SU-DHL-6 (cell line): ENCODE measurements at regions not wholly inside any gene's neighbourhood (a gene's known extent, or its start where the extent isn't known, plus 50 kb on each side); places are given as distances from the start of the nearest gene placed in this dataset.

Experiments
- EZH2phosphoT487 ChIP-seq: fragments of 200-600 bp; sonication (generic), shearing (Covaris generic); conservative IDR thresholded peaks from 2 replicates; pipeline ENCODE4 v1.6.1; 2018; ENCODE audit warnings: mild to moderate bottlenecking, antibody characterized with exemption, low read length, moderate library complexity, mixed read lengths
- TF ChIP-seq, protein P1 (sequence below): fragments of 200-600 bp; sonication (generic); IDR thresholded peaks from one replicate; pipeline ENCODE4 v1.5.1; 2017; ENCODE audit warnings: antibody characterized with exemption, mild to moderate bottlenecking, low read length, moderate library complexity; ENCODE audit not compliant: insufficient read depth, poor library complexity, severe bottlenecking

DNA sequence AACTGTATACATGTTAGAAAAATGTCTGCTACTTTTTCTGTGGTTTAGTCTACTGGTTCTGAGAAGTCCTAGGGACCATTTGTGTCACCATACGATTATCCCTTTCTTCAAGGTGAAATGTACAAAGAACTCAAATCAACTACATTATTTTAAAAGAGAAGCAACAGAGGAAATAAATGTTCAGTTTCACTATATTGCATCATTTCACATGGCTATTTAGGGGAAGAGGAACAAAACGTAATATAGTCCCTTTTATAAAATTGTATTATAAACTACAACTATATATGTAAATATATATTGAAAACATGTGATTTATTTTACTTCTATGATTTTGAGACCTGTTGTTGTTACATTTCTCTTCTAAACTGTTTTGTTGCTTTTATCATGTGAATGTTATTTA lies 1308.0 kb downstream of the EPHA7 start:
- TF ChIP-seq, protein P1, sequence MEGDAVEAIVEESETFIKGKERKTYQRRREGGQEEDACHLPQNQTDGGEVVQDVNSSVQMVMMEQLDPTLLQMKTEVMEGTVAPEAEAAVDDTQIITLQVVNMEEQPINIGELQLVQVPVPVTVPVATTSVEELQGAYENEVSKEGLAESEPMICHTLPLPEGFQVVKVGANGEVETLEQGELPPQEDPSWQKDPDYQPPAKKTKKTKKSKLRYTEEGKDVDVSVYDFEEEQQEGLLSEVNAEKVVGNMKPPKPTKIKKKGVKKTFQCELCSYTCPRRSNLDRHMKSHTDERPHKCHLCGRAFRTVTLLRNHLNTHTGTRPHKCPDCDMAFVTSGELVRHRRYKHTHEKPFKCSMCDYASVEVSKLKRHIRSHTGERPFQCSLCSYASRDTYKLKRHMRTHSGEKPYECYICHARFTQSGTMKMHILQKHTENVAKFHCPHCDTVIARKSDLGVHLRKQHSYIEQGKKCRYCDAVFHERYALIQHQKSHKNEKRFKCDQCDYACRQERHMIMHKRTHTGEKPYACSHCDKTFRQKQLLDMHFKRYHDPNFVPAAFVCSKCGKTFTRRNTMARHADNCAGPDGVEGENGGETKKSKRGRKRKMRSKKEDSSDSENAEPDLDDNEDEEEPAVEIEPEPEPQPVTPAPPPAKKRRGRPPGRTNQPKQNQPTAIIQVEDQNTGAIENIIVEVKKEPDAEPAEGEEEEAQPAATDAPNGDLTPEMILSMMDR, result no peak
- TF ChIP-seq EZH2phosphoT487, result no peak
